KMS-11 (cell line): ENCODE measurements at regions not wholly inside any gene's neighbourhood (a gene's known extent, or its start where the extent isn't known, plus 50 kb on each side); places are given as distances from the start of the nearest gene placed in this dataset.

ENCODE experiments used
- H2AFZ ChIP-seq: fragments of 200-600 bp; sonication (generic); 2 replicates; pipeline ENCODE4 v1.6.1; 2016; ENCODE audit warnings: antibody characterized with exemption, mixed run types, low read depth
- H3K27ac ChIP-seq: fragments of 200-600 bp; sonication (generic); 2 replicates; pipeline ENCODE4 v1.6.1; 2016; ENCODE audit warnings: mild to moderate bottlenecking, mixed run types
- H3K27me3 ChIP-seq: fragments of 200-600 bp; sonication (generic); 2 replicates; pipeline ENCODE4 v1.6.1; 2017; ENCODE audit warnings: mild to moderate bottlenecking, low read depth, mixed run types, moderate library complexity; ENCODE audit not compliant: insufficient read depth
- H3K36me3 ChIP-seq: fragments of 200-600 bp; sonication (generic); 2 replicates; pipeline ENCODE4 v1.6.1; 2017; ENCODE audit warnings: mild to moderate bottlenecking, mixed run types; ENCODE audit not compliant: insufficient read depth
- H3K4me1 ChIP-seq: fragments of 200-600 bp; sonication (generic); 2 replicates; pipeline ENCODE4 v1.6.1; 2016; ENCODE audit warnings: mild to moderate bottlenecking, low read depth, mixed run types; ENCODE audit not compliant: poor library complexity, severe bottlenecking
- H3K4me2 ChIP-seq: fragments of 200-600 bp; sonication (generic); 2 replicates; pipeline ENCODE4 v1.7.0; 2016; ENCODE audit warnings: mild to moderate bottlenecking, mixed run types
- H3K4me3 ChIP-seq: fragments of 200-600 bp; sonication (generic); IDR thresholded peaks from 2 replicates; pipeline ENCODE4 v1.6.1; 2017; ENCODE audit warnings: low read depth, low read length, mixed read lengths; ENCODE audit not compliant: insufficient read depth
- H3K79me2 ChIP-seq: fragments of 200-600 bp; sonication (generic); 2 replicates; pipeline ENCODE4 v1.6.1; 2016; ENCODE audit warnings: low read depth, mixed run types; ENCODE audit not compliant: insufficient read depth
- H3K9ac ChIP-seq: fragments of 200-600 bp; sonication (generic); 2 replicates; pipeline ENCODE4 v1.6.1; 2016; ENCODE audit warnings: mild to moderate bottlenecking, mixed run types
- H4K20me1 ChIP-seq: fragments of 200-600 bp; sonication (generic); 2 replicates; pipeline ENCODE4 v1.6.1; 2016; ENCODE audit warnings: mild to moderate bottlenecking, mixed run types; ENCODE audit not compliant: insufficient read depth
- TF ChIP-seq, protein P1 (sequence below): fragments of 200-600 bp; sonication (generic); conservative IDR thresholded peaks from 2 replicates; pipeline ENCODE4 v1.6.1; 2017; ENCODE audit warnings: low read depth, mild to moderate bottlenecking, antibody characterized with exemption, low read length, moderate library complexity, mixed read lengths

DNA sequence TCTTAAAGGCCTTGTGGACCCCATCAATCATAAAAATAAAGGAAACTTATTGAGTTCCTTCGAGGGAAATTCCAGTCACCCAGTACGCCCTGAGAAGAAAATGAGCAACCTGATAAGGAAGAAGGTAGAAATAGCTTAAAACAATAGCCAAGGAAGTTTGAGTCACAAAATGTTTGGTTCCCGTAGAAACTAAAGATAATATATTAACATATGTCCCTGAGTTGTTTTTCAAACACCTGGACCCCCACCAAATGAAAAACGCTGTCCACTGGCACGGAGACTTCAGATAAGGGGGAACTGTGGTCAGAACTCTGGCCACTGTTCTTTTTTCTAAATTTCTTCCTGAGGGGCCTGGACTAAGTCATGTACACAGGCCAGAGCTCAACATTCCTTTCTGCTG lies 669.1 kb downstream of the ADCYAP1 start:
- TF ChIP-seq, protein P1, sequence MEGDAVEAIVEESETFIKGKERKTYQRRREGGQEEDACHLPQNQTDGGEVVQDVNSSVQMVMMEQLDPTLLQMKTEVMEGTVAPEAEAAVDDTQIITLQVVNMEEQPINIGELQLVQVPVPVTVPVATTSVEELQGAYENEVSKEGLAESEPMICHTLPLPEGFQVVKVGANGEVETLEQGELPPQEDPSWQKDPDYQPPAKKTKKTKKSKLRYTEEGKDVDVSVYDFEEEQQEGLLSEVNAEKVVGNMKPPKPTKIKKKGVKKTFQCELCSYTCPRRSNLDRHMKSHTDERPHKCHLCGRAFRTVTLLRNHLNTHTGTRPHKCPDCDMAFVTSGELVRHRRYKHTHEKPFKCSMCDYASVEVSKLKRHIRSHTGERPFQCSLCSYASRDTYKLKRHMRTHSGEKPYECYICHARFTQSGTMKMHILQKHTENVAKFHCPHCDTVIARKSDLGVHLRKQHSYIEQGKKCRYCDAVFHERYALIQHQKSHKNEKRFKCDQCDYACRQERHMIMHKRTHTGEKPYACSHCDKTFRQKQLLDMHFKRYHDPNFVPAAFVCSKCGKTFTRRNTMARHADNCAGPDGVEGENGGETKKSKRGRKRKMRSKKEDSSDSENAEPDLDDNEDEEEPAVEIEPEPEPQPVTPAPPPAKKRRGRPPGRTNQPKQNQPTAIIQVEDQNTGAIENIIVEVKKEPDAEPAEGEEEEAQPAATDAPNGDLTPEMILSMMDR, result no peak
- H3K27ac ChIP-seq, result no peak overlapping the region

DNA sequence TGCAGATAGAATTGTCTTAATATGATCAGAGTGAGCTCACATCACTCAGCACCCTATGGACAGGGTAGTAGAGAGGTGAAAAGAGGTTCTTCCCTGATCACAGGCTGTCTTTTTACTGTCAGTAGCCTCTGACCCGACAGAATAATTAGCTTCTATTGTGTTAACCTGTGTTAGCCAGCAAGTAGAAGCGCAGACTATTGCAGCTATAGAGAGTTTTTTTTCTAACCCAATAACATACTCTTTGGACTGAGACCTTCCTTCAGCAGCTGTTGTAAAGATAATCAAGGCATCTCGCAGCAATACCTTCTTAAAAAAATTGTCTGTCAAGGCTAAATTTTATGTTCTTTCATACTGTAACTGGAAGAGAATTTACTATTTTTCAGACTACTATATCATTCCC lies 670.4 kb downstream of the ADCYAP1 start:
- Histone ChIP-seq H3K27ac (no peak overlapping the region), H2AFZ (no peak overlapping the region), H3K4me3 (no peak overlapping the region), H3K4me1 (no peaks in the 10 kb centered on the region), H3K27me3 (no peaks in the 10 kb centered on the region), H3K9ac (no peak overlapping the region), H3K36me3 (no peaks in the 10 kb centered on the region), H3K79me2 (no peaks in the 10 kb centered on the region), H3K4me2 (no peak overlapping the region), H4K20me1 (no peaks in the 10 kb centered on the region)
- TF ChIP-seq, protein P1, result no peak

More for the DNA sequence above, 669.1 kb downstream of the ADCYAP1 start:
- Histone ChIP-seq H3K79me2 (no peaks in the 10 kb centered on the region), H3K4me2 (no peak overlapping the region), H2AFZ (no peak overlapping the region), H3K4me1 (no peaks in the 10 kb centered on the region), H4K20me1 (no peaks in the 10 kb centered on the region), H3K36me3 (no peaks in the 10 kb centered on the region), H3K9ac (no peak overlapping the region), H3K27me3 (no peaks in the 10 kb centered on the region), H3K4me3 (no peak overlapping the region)

DNA sequence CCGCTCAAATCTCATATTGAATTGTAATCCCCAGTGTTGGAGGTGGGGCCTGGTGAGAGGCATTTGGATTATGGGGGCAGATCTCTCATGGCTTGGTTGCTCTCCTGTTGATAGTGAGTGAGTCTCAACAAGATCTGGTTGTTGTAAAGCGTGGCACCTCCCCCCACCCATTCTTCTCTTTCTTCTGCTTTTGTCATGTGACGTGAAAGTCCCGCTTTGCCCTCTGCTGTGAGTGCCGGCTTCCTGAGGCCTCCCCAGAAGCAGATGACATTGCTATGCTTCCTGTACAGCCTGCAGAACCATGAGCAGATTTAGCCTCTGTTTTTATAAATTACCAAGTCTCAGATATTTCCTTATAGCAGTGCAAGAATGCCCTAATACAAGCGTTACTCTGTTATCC lies 673.8 kb downstream of the ADCYAP1 start:
- no peaks in the 10 kb centered on the region for H3K4me1 ChIP-seq
- H3K36me3 ChIP-seq, result no peaks in the 10 kb centered on the region
- no peaks in the 10 kb centered on the region for H3K79me2 ChIP-seq
- H3K4me3 ChIP-seq, result no peak overlapping the region
- TF ChIP-seq, protein P1, result no peak
- no peaks in the 10 kb centered on the region for H3K27me3 ChIP-seq
- no peak overlapping the region for H2AFZ ChIP-seq
- H3K9ac ChIP-seq, result no peak overlapping the region
- no peaks in the 10 kb centered on the region for H4K20me1 ChIP-seq
- H3K27ac ChIP-seq, result no peak overlapping the region
- H3K4me2 ChIP-seq, result no peak overlapping the region

DNA sequence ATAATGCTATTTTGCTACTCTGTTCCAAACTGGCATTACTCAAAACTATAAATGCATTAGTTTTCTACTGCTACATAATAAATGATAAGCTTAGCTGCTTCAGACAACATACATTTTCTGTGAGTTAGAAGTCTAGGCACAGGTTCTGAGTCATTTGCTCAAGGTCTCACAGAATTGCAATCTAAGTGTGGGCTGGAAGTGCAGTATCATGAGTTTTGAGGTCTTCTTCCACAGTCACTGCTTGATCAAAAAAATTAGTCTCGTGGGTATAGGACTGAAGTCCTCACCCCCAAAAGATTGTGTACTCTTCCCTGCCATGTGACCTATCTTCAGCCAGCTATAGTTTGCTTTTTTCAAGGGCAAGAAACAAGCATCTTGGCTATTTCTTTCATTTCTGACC lies 676.9 kb downstream of the ADCYAP1 start:
- H3K4me1 ChIP-seq, result no peaks in the 10 kb centered on the region
- H3K27me3 ChIP-seq, result no peaks in the 10 kb centered on the region

More for the DNA sequence above, 676.9 kb downstream of the ADCYAP1 start:
- Histone ChIP-seq H3K79me2 (no peaks in the 10 kb centered on the region), H3K4me2 (no peak overlapping the region), H3K4me3 (no peak overlapping the region), H3K27ac (no peak overlapping the region), H4K20me1 (no peaks in the 10 kb centered on the region), H3K36me3 (no peaks in the 10 kb centered on the region), H3K9ac (no peak overlapping the region), H2AFZ (no peak overlapping the region)
- TF ChIP-seq, protein P1, result no peak
